SKM-1 treated with dmso at 0.1 percent for 144 hours (cell line): ENCODE measurements at regions not wholly inside any gene's neighbourhood (a gene's known extent, or its start where the extent isn't known, plus 50 kb on each side); places are given as distances from the start of the nearest gene placed in this dataset.
"Not testable (repeated sequence)": the region's sequence is repeated elsewhere in the genome, so short reads cannot be mapped to it uniquely, and the experiment has no call there.

Source experiments
- DNase-seq: peaks from one replicate; lab custom pipeline; 2025; ENCODE audit not compliant: unreplicated experiment; lab: John Stamatoyannopoulos, UW

DNA sequence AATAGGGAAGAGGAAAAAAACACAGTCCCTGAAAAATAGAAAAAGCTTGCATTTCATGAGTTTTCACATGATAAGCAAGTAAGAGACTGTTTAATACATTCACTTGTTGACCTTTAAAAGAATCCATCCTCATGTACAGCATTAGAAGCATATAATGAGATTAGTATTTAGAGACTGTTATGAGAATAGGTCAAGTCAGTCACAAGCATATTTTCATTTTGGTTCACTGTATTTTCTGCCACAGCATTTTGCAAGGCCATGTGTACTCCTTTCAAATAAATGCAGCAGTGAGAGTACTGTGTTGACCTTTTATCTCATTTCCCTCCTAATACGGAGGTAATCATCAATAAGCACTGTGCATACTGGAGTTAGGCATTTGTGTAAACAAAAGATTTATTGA, 162.2 kb upstream of the SETMAR start:
- no peak for DNase-seq

- no peak for DNase-seq
Observed at GRCh38 chr3:4147556-4148118, 155.5 kb upstream of the SETMAR start.

- no peak for DNase-seq
Observed at GRCh38 chr3:4149296-4149695, 153.9 kb upstream of the SETMAR start.

DNA sequence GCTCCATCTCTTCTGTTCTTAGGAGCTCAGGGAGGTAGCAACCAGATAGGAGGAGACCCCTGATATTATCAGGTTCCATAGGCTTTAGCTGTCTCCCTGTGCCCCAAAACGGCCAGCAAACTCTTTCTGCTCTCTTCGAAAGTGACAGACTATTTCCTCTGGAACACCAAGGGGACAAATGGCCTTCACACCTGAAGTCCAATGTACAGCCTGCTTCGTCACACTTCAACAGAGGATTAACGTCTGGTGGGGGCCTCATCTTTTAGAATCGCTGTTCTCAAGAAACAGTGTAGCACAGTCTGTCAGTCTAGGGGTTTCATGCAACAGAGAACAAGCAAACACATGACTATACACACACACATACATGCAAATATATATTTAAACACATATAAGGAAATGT, 152.4 kb upstream of the SETMAR start:
- DNase-seq = no peak

GRCh38 chr3:4151859-4152258, 151.3 kb upstream of the SETMAR start:
- DNase-seq = no peak

GRCh38 chr3:4153771-4154170, 149.4 kb upstream of the SETMAR start:
- DNase-seq = no peak

DNA sequence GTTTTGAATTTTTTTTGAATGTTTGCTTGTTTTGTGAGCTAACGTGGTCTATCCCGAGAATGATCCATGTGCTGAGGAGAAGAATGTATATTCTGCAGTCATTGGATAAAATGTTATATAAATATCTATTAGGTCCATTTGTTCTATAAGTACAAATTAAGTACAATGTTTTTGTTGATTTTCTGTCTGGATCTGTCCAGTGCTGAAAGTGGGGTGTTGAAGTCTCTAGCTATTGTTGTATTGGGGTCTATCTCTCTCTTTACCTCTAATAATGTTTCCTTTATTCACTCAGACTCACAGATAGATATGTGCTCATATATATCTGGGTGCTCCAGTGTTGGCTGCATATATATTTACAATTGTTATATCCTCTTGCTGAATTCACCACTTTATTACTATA, 144.8 kb upstream of the SETMAR start:
- no peak for DNase-seq

DNA sequence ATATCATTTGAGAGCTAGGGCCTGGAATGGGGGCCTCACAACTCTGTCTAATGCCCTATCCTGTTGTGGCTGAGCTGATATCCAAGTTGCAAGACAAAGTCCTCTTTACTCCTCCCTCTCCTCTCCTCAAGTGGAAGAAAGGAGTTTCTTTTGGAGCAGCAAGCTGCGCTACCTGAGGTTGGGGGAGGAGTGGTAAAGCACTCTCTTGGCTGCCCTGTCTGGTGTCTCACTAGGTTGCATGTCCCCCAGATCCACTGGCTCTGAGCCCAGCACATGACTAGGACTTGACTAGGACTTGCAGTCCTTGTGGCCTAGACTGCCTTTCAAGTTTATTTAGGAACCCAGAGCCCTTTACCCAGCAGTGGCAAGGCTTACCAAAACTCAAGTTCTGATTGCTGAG, 141.1 kb upstream of the SETMAR start:
- DNase-seq = no peak

- no peak for DNase-seq
Observed at GRCh38 chr3:4163011-4163410, 140.2 kb upstream of the SETMAR start.

DNA sequence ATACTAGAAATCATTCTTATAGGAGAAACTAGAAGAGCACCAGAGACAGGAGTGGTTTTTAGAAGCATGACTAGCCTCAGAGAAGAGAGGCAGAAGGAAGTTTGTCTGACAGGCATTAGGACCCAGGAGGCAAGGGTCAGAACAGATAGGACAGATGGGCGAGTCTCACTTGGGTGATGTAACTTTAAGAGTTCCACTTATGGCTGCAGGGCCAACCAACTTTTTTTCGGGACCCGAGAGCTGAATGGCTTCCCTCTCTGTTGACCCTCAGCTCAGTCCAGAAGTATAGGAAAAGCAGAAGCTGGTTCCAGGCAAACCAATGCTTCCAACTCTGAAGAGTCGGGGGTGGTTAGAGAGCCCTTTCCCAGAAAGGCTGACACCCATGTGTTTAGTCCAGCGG, 136.6 kb upstream of the SETMAR start:
- no peak for DNase-seq

DNA sequence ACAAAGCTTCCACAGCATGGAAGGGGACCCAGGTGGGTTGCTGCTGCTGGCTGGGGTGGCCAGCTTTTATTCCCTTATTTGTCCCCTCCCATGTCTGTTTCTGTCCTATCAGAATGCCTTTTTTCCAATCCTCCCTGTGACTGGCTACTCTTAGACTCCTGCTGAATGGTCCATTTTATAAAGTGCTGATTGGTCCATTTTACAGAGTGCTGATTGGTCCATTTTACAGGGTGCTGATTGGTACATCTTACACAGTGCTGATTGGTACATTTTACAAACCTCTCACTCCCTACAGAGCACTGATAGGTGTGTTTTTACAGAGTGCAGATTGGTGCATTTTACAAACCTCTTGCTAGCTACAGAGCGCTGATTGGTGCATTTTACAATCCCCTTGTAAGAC, 135.9 kb upstream of the SETMAR start:
- DNase-seq = not testable (repeated sequence)

- DNase-seq = no peak
Observed at GRCh38 chr3:4174791-4175190, 128.4 kb upstream of the SETMAR start.

GRCh38 chr3:4191971-4192370, 111.2 kb upstream of the SETMAR start:
- DNase-seq = no peak

DNA sequence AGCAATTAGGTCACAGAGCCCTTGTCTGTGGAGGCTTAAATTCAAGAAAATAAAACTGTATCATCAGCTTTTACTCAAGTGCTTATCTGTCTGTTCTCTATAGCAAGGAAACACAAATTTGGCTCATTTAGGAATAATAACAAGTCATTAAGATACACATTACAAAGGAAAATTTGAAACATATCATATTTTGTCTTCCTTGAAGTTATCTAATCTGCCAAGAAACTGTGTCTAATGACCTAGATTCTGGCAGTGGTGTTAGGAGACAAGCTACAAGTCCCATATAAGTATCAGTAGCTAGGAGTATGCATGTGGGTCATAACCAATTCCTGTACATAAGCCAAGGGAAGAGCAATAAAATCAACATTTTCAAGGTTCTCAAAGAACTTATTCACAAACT, 108.2 kb upstream of the SETMAR start:
- no peak for DNase-seq

DNA sequence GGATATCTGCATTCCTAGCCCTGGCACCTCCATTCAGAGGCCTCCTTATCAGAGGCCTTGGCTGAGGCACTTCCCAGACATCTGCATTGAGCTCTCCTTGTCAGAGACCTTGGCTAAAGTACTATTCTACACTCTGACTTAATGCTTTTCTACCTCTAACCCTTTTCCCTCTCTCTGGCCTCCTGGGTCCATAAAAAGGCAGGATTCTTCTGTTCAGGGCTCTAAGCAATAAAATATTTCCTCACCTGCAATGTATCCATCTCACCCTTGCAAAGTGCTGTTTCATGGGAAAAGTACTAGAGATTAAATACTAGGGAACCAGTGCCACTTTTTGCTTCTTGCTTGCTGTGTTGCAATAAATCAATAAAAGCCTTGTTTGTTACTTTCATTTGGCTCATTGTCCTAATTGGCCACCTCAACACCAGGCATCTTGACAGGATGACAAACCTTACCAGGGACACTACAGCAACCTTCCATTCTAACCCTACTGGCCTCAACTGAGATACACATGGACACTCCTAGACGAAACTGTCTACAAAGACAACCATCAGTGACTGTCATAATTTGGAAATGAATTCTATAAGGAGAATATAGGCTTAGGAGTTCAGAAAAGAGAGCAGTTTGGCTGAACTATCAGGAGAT, 106.5 kb upstream of the SETMAR start:
- no peak for DNase-seq

- no peak for DNase-seq
Observed at GRCh38 chr3:4197670-4198069, 105.5 kb upstream of the SETMAR start.

GRCh38 chr3:4198491-4198890, 104.7 kb upstream of the SETMAR start:
- DNase-seq = no peak

- DNase-seq = not testable (repeated sequence)
Observed at GRCh38 chr3:4204776-4205175, 98.4 kb upstream of the SETMAR start.

DNA sequence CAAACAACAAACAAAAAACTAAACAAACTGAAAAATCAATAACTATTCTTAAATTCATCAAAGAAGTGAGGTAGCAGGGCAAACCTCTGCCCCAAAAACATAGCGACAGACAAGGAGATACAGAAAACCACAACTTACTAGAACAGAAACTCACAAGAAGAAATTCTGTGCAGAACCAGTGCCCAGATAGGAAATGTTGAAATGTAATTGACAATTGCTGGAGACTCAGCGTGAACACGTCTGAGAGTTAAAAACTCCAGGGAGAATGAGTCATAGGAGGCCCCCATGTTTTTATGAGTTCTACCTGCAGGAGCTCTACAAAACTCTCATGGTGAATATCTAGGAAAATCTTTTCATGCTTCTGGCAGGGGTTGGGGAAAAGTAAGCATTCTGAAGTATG, 95.5 kb upstream of the SETMAR start:
- peak; percentile 1 for DNase-seq

GRCh38 chr3:4208556-4208955, 94.6 kb upstream of the SETMAR start:
- no peak for DNase-seq

DNA sequence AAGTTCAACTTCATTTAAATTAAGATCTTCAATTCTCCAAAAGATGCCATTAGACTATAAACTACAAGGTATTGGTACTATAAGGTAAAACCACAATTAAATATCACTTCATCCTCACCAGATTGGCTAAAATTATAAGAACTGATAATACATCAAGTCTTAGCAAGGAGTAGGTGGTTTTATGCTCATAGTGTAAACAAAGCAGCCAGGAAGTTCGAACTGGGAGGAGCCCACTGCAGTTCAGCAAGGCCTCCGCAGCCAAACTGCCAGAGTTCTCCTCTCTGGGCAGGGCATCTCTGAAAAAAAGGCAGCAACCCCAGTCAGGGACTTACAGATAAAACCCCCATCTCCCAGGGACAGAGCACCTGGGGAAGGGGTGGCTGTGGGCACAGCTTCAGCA, 91.6 kb upstream of the SETMAR start:
- DNase-seq = no peak

GRCh38 chr3:4213420-4213819, 89.7 kb upstream of the SETMAR start:
- DNase-seq = not testable (repeated sequence)

GRCh38 chr3:4216974-4217373, 86.2 kb upstream of the SETMAR start:
- DNase-seq = not testable (repeated sequence)
